Fibroblast of lung (primary cell): ENCODE measurements at regions not wholly inside any gene's neighbourhood (a gene's known extent, or its start where the extent isn't known, plus 50 kb on each side); places are given as distances from the start of the nearest gene placed in this dataset.

Experiments
- DNase-seq, 2 donors: peaks; one replicate each; pipeline versions ENCODE4 v3.0.0 to v3.0.0-alpha.2; 2010; ENCODE audit warnings: low read depth in 2 of 2
- H2AFZ ChIP-seq: 2 replicates; pipeline ENCODE4 v1.5.1; 2012; ENCODE audit warnings: low read length, control low read depth, inconsistent platforms
- H3K27ac ChIP-seq: 2 replicates; pipeline ENCODE4 v1.5.1; 2011; ENCODE audit warnings: low read length, control low read depth; ENCODE audit not compliant: insufficient read depth
- H3K27me3 ChIP-seq: 2 replicates; pipeline ENCODE4 v1.5.1; 2011; ENCODE audit warnings: mild to moderate bottlenecking, low read length; ENCODE audit not compliant: control insufficient read depth, insufficient read depth
- H3K36me3 ChIP-seq: 2 replicates; pipeline ENCODE4 v1.5.1; 2011; ENCODE audit warnings: low read length; ENCODE audit not compliant: control insufficient read depth, insufficient read depth
- H3K4me1 ChIP-seq: 2 replicates; pipeline ENCODE4 v1.5.1; 2011; ENCODE audit warnings: low read length; ENCODE audit not compliant: control insufficient read depth, insufficient read depth; ENCODE audit errors: extremely low read depth
- H3K4me2 ChIP-seq: 2 replicates; pipeline ENCODE4 v1.5.1; 2011; ENCODE audit warnings: low read length, control low read depth; ENCODE audit not compliant: insufficient read depth; ENCODE audit errors: extremely low read depth
- H3K4me3 ChIP-seq, 4 experiments: fragments of 200-600 bp in 1 of 4; sonication (generic) in 1 of 4; replicated peaks in 1 of 4; 2 replicates each; pipeline ENCODE4 v1.5.1; 2011 to 2016; ENCODE audit warnings: low read length in 4 of 4, low read depth in 3 of 4, mild to moderate bottlenecking in 3 of 4, control low read depth in 2 of 4, inconsistent platforms in 1 of 4, mixed read lengths in 1 of 4; ENCODE audit not compliant: insufficient read depth in 1 of 4; ENCODE audit errors: control extremely low read depth in 1 of 4
- H3K79me2 ChIP-seq: 2 replicates; pipeline ENCODE4 v1.5.1; 2012; ENCODE audit warnings: mild to moderate bottlenecking, low read length, inconsistent platforms; ENCODE audit not compliant: control insufficient read depth, insufficient read depth
- H3K9ac ChIP-seq: 2 replicates; pipeline ENCODE4 v1.5.1; 2011; ENCODE audit warnings: mild to moderate bottlenecking, low read length, control low read depth; ENCODE audit not compliant: insufficient read depth
- H3K9me3 ChIP-seq: 2 replicates; pipeline ENCODE4 v1.5.1; 2012; ENCODE audit warnings: low read depth, low read length; ENCODE audit not compliant: control insufficient read depth, insufficient read depth
- H4K20me1 ChIP-seq: 2 replicates; pipeline ENCODE4 v1.5.1; 2011; ENCODE audit warnings: low read length; ENCODE audit not compliant: control insufficient read depth, insufficient read depth; ENCODE audit errors: extremely low read depth
- EZH2 ChIP-seq: IDR thresholded peaks from 2 replicates; pipeline ENCODE4 v1.5.1; 2012; ENCODE audit warnings: low read length, control low read depth, mild to moderate bottlenecking; ENCODE audit errors: missing control alignments
- TF ChIP-seq, protein P1 (sequence below), 2 donors: IDR thresholded peaks in 1 of 2; conservative IDR thresholded peaks in 1 of 2; 1 replicate in 1 of 2; 2 replicates in 1 of 2; pipeline ENCODE4 v1.5.1; 2011 to 2012; ENCODE audit warnings: low read length in 2 of 2, control low read depth in 1 of 2, inconsistent platforms in 1 of 2, low read depth in 1 of 2, mild to moderate bottlenecking in 1 of 2

DNA sequence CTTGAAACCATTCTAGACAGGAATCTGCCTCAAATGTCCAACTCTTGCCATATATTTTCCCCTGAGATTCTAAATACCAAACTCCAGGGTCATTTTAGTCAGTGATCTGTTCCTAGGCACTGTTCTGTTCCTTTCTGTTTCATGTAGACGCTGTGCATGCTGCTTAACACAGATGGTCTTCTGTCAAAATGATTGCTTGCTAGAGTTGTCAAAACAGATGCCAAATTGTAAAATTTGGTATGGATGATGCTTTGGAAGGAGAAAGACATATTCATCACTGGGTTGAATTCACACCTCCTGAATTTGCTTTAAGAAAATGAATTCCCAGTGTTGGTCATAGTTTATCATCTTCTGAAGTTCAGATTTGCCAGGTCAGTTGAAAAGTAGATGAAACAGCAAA lies 425.9 kb downstream of the ETS1 start:
- no peak for DNase-seq
- Histone ChIP-seq H3K4me1 (no peaks in the 10 kb centered on the region), H3K9me3 (no peaks in the 10 kb centered on the region), H3K4me3 (no peak overlapping the region), H3K27me3 (no peaks in the 10 kb centered on the region), H3K4me2 (no peak overlapping the region), H3K36me3 (no peaks in the 10 kb centered on the region), H3K79me2 (no peaks in the 10 kb centered on the region), H2AFZ (no peak overlapping the region), H3K27ac (no peak overlapping the region), H3K9ac (no peak overlapping the region), H4K20me1 (no peaks in the 10 kb centered on the region)
- TF ChIP-seq EZH2: no peak
- TF ChIP-seq, protein P1, sequence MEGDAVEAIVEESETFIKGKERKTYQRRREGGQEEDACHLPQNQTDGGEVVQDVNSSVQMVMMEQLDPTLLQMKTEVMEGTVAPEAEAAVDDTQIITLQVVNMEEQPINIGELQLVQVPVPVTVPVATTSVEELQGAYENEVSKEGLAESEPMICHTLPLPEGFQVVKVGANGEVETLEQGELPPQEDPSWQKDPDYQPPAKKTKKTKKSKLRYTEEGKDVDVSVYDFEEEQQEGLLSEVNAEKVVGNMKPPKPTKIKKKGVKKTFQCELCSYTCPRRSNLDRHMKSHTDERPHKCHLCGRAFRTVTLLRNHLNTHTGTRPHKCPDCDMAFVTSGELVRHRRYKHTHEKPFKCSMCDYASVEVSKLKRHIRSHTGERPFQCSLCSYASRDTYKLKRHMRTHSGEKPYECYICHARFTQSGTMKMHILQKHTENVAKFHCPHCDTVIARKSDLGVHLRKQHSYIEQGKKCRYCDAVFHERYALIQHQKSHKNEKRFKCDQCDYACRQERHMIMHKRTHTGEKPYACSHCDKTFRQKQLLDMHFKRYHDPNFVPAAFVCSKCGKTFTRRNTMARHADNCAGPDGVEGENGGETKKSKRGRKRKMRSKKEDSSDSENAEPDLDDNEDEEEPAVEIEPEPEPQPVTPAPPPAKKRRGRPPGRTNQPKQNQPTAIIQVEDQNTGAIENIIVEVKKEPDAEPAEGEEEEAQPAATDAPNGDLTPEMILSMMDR (conservative IDR thresholded peaks at IDR 0.05 in 1 of 2, IDR thresholded peaks at IDR 0.05 in 1 of 2; ENCODE audit: low read depth in 1 of 2, low read length in 2 of 2): no peak

DNA sequence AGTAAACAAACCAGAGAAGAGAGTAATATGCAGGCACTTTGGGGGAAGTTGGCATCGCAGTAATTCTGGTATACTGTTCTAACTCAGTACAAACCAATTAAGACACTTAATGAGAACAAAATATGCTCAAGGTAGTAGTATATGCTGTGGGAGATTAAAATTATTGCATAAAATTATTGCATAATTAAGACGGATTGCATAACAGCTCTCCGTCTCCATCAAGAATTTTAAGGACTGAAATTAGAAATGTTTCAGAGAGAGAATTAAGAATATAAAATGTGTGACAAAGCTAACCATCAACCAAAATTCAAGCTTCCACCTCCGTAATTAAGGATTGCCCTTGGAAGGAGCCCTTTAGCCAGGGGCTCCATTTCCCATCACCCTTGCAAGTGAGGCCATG lies 428.5 kb downstream of the ETS1 start:
- no peaks in the 10 kb centered on the region for H3K36me3 ChIP-seq
- TF ChIP-seq, protein P1 (conservative IDR thresholded peaks at IDR 0.05 in 1 of 2, IDR thresholded peaks at IDR 0.05 in 1 of 2; ENCODE audit: low read depth in 1 of 2, low read length in 2 of 2): no peak
- no peak for TF ChIP-seq EZH2
- no peaks in the 10 kb centered on the region for H3K9me3 ChIP-seq
- no peak overlapping the region for H3K27ac ChIP-seq
- H3K4me2 ChIP-seq: no peak overlapping the region
- H3K4me1 ChIP-seq: no peaks in the 10 kb centered on the region
- no peaks in the 10 kb centered on the region for H4K20me1 ChIP-seq
- no peak overlapping the region for H3K4me3 ChIP-seq
- H3K79me2 ChIP-seq: no peaks in the 10 kb centered on the region
- DNase-seq: no peak
- peaks cover 3% of the 10 kb centered on the region for H3K27me3 ChIP-seq
- H3K9ac ChIP-seq: no peak overlapping the region
- H2AFZ ChIP-seq: no peak overlapping the region

DNA sequence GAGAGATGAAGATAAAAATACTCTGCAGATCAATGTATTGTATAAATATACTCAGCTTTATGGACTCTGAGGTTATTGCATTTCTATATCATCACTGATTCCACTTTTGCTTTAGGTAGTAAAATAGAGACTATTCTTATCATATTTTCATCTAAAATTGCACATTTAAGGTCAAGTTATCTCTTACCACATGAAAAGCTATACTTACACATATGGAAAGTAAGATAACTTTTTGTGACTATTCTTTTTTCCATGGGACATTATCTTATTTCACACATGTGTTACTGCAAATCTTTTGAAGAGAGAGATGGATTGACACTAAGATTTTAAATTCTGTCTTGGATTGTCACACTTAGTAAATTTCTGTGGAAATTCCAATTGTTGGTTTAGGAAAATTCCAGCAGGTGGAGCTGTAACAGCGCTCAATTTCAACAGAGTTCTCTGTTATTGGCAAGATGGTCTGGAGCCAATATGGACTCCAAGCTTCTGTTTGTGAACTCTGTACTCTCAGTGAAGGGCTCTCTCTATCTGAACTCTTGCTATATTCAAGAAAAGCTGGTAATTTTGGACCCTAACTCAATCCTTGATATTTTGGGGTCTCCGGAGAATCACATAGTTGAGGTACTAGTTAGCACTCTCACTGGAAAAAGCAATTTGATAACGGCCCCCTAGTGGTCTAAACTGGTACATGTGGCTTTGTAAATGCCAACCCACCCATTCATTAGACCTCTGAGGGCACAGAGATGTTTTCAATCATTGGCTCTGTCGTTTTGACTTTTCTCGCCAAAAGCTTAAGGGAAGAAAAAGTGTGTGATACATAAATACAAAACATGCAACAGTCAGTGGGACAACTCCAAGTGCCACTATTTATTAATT lies 429.7 kb downstream of the ETS1 start:
- Histone ChIP-seq H3K4me1 (no peaks in the 10 kb centered on the region), H3K79me2 (no peaks in the 10 kb centered on the region), H3K27me3 (peaks cover 3% of the 10 kb centered on the region), H3K9me3 (no peaks in the 10 kb centered on the region), H3K4me2 (peak overlapping the region; percentile 71), H3K9ac (no peak overlapping the region), H4K20me1 (no peaks in the 10 kb centered on the region), H2AFZ (peak overlapping the region; percentile 77), H3K4me3 (peak overlapping the region in 1 of 4 experiments; percentile 50), H3K36me3 (no peaks in the 10 kb centered on the region), H3K27ac (no peak overlapping the region)
- peak; percentile 71 to 87 for DNase-seq
- TF ChIP-seq, protein P1 (conservative IDR thresholded peaks at IDR 0.05 in 1 of 2, IDR thresholded peaks at IDR 0.05 in 1 of 2; ENCODE audit: low read depth in 1 of 2, low read length in 2 of 2): peak; percentile 74 to 95
- no peak for TF ChIP-seq EZH2
